Trophoblast cell (in vitro differentiated cells and primary cell): ENCODE measurements at regions not wholly inside any gene's neighbourhood (a gene's known extent, or its start where the extent isn't known, plus 50 kb on each side); places are given as distances from the start of the nearest gene placed in this dataset.

ENCODE experiments used
- DNase-seq, 2 donors: peaks; one replicate each; pipeline ENCODE4 v3.0.0-alpha.2; 2016
- H2AFZ ChIP-seq: 2 replicates; pipeline ENCODE4 v1.6.1; 2013; ENCODE audit warnings: low read length, moderate library complexity, mild to moderate bottlenecking; ENCODE audit not compliant: insufficient read depth, poor library complexity
- H2AK5ac ChIP-seq: 2 replicates; pipeline ENCODE4 v1.6.1; 2013; ENCODE audit warnings: mild to moderate bottlenecking, low read length
- H2BK120ac ChIP-seq: 2 replicates; pipeline ENCODE4 v1.6.1; 2013; ENCODE audit warnings: low read length, mild to moderate bottlenecking, moderate library complexity; ENCODE audit not compliant: insufficient read depth, poor library complexity
- H2BK12ac ChIP-seq: 2 replicates; pipeline ENCODE4 v1.6.1; 2013; ENCODE audit warnings: mild to moderate bottlenecking, low read length, moderate library complexity
- H2BK5ac ChIP-seq: 2 replicates; pipeline ENCODE4 v1.6.1; 2013; ENCODE audit warnings: low read length, low read depth, moderate library complexity, mild to moderate bottlenecking; ENCODE audit not compliant: poor library complexity
- H3K14ac ChIP-seq: 2 replicates; pipeline ENCODE4 v1.6.1; 2013; ENCODE audit warnings: mild to moderate bottlenecking, low read length
- H3K18ac ChIP-seq: 2 replicates; pipeline ENCODE4 v1.6.1; 2013; ENCODE audit warnings: mild to moderate bottlenecking, low read length
- H3K23ac ChIP-seq: 2 replicates; pipeline ENCODE4 v1.6.1; 2013; ENCODE audit warnings: low read length
- H3K27ac ChIP-seq: 2 replicates; pipeline ENCODE4 v1.5.1; 2013; ENCODE audit warnings: low read depth, mild to moderate bottlenecking, inconsistent platforms, low read length, moderate library complexity
- H3K27me3 ChIP-seq: 2 replicates; pipeline ENCODE4 v1.6.1; 2013; ENCODE audit warnings: inconsistent platforms, mild to moderate bottlenecking, low read length, moderate library complexity; ENCODE audit not compliant: insufficient read depth
- H3K36me3 ChIP-seq, 2 experiments: 1 replicate in 1 of 2; 2 replicates in 1 of 2; pipeline ENCODE4 v1.6.1; 2013; ENCODE audit warnings: low read length in 2 of 2, mild to moderate bottlenecking in 2 of 2, moderate library complexity in 1 of 2; ENCODE audit not compliant: insufficient read depth in 2 of 2, control insufficient read depth in 1 of 2
- H3K4ac ChIP-seq: 2 replicates; pipeline ENCODE4 v1.6.1; 2013; ENCODE audit warnings: low read depth, mild to moderate bottlenecking, low read length, moderate library complexity
- H3K4me1 ChIP-seq, 2 experiments: 1 replicate in 1 of 2; 2 replicates in 1 of 2; pipeline ENCODE4 v1.6.1; 2013; ENCODE audit warnings: low read length in 2 of 2, mild to moderate bottlenecking in 2 of 2, moderate library complexity in 1 of 2; ENCODE audit not compliant: insufficient read depth in 2 of 2, control insufficient read depth in 1 of 2
- H3K4me2 ChIP-seq: 2 replicates; pipeline ENCODE4 v1.6.1; 2013; ENCODE audit warnings: inconsistent platforms, mild to moderate bottlenecking, low read length, moderate library complexity
- H3K4me3 ChIP-seq: 2 replicates; pipeline ENCODE4 v1.5.1; 2013; ENCODE audit warnings: mild to moderate bottlenecking, low read depth, low read length, inconsistent platforms
- H3K79me1 ChIP-seq: one replicate; pipeline ENCODE4 v1.6.1; 2013; ENCODE audit warnings: low read length
- H3K79me2 ChIP-seq: 2 replicates; pipeline ENCODE4 v1.6.1; 2013; ENCODE audit warnings: low read length, mild to moderate bottlenecking; ENCODE audit not compliant: control insufficient read depth, insufficient read depth, poor library complexity
- H3K9ac ChIP-seq: 2 replicates; pipeline ENCODE4 v1.6.1; 2013; ENCODE audit warnings: mild to moderate bottlenecking, low read length
- H3K9me3 ChIP-seq: 2 replicates; pipeline ENCODE4 v1.6.1; 2013; ENCODE audit warnings: low read depth, mild to moderate bottlenecking, control low read depth, inconsistent platforms, low read length; ENCODE audit not compliant: insufficient read depth
- H4K12ac ChIP-seq: 2 replicates; pipeline ENCODE4 v1.6.1; 2013; ENCODE audit warnings: low read depth, mild to moderate bottlenecking, low read length, moderate library complexity
- H4K8ac ChIP-seq: 2 replicates; pipeline ENCODE4 v1.6.1; 2013; ENCODE audit warnings: low read depth, mild to moderate bottlenecking, low read length, moderate library complexity
- H4K91ac ChIP-seq: one replicate; pipeline ENCODE4 v1.6.1; 2013; ENCODE audit warnings: low read depth, mild to moderate bottlenecking, low read length, moderate library complexity
- WGBS: extraction: QIAGEN DNeasy Blood & Tissue Kit; methylation state at CpG from one replicate; pipeline ENCODE4 v1.1.7; 2013; ENCODE audit warnings: missing lambda C conversion rate; ENCODE audit not compliant: insufficient read length, insufficient coverage; ENCODE audit errors: extremely low coverage; 5-methylcytosine and 5-hydroxymethylcytosine counted together

DNA sequence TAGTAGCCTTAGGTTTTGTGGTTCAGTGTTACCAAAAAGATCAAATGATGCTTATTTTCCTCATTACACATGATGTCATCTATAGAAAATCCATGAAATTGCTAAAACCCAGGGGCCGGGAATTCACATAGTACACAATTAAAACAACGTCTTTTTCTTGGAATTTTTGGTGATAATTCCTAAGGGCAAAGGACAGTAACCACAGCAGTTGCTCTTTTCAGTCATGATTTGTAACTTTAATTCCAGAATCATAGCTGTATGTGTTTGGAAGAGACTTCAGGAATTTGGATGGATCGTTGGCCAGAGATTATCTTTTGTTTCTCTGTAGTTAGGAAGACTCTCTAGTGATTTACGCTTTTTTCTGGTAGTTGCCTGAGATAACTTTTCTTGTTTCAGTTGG is 748.7 kb downstream of the TLE4 start:
- no peak overlapping the region for H3K4me3 ChIP-seq
- H3K79me2 ChIP-seq: no peaks in the 10 kb centered on the region
- H3K79me1 ChIP-seq: no peaks in the 10 kb centered on the region
- H3K36me3 ChIP-seq: no peaks in the 10 kb centered on the region
- H2AK5ac ChIP-seq: no peak overlapping the region
- no peak overlapping the region for H2BK5ac ChIP-seq
- H3K9ac ChIP-seq: no peak overlapping the region
- H3K4me2 ChIP-seq: no peak overlapping the region
- no peak overlapping the region for H3K27ac ChIP-seq
- no peak overlapping the region for H4K12ac ChIP-seq
- no peaks in the 10 kb centered on the region for H3K4me1 ChIP-seq
- H2BK12ac ChIP-seq: no peak overlapping the region
- no peak for DNase-seq
- no peak overlapping the region for H4K8ac ChIP-seq
- WGBS: no CpG with 5 or more reads among the region's 4 CpGs
- H3K23ac ChIP-seq: no peak overlapping the region
- H3K4ac ChIP-seq: no peak overlapping the region
- no peak overlapping the region for H4K91ac ChIP-seq
- no peaks in the 10 kb centered on the region for H3K9me3 ChIP-seq
- no peaks in the 10 kb centered on the region for H3K27me3 ChIP-seq
- no peak overlapping the region for H2AFZ ChIP-seq
- no peak overlapping the region for H3K14ac ChIP-seq
- no peak overlapping the region for H2BK120ac ChIP-seq
- no peak overlapping the region for H3K18ac ChIP-seq

DNA sequence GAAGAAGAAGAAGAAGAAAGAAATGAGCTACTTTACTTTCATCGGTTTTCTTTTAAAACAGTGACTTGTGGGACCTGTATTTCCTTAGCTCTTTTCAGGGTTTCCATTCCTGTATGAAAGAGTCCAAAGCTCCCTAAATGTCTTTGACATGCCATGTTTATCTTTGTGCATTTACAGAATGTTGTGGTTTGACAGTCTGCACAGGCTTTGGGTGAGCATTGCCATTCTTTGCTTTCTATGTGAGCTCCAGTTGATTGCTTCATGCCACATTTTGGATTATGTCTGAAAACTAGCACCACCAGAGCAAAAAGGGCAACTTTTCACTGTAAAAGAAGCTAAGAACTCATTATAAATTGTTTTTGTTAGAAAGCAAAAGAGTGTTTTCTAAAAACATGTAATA is 733.4 kb downstream of the TLE4 start:
- H3K4me3 ChIP-seq: no peak overlapping the region
- no peaks in the 10 kb centered on the region for H3K36me3 ChIP-seq
- H3K23ac ChIP-seq: no peak overlapping the region
- no CpG with 5 or more reads among the region's 1 CpG for WGBS
- no peak overlapping the region for H2BK5ac ChIP-seq
- no peaks in the 10 kb centered on the region for H3K4me1 ChIP-seq
- no peaks in the 10 kb centered on the region for H3K9me3 ChIP-seq
- H2AK5ac ChIP-seq: no peak overlapping the region
- no peak overlapping the region for H3K9ac ChIP-seq
- H2BK120ac ChIP-seq: no peak overlapping the region
- H3K4ac ChIP-seq: no peak overlapping the region
- H3K4me2 ChIP-seq: no peak overlapping the region
- H3K79me1 ChIP-seq: no peaks in the 10 kb centered on the region
- no peaks in the 10 kb centered on the region for H3K27me3 ChIP-seq
- DNase-seq: no peak
- no peak overlapping the region for H4K8ac ChIP-seq
- no peaks in the 10 kb centered on the region for H3K79me2 ChIP-seq
- no peak overlapping the region for H4K12ac ChIP-seq
- no peak overlapping the region for H3K18ac ChIP-seq
- H2AFZ ChIP-seq: no peak overlapping the region
- no peak overlapping the region for H4K91ac ChIP-seq
- no peak overlapping the region for H3K14ac ChIP-seq
- no peak overlapping the region for H3K27ac ChIP-seq
- no peak overlapping the region for H2BK12ac ChIP-seq

DNA sequence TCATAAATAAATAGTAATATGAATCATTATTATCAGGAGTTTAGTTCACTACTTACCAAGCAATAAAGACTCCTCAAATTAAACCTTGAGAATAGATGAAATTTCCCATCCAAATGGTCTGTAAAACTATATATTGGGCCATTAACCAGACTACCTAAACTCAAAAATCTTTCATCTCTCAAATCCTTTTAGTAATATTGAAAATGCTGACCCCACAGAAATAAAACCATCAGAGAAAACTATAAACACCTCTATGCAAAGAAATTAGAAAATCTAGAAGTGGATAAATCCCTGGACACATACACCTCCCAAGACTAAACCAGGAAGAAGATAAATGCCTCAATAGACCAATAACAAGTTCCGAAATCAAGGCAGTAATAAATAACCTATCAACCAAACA is 723.2 kb downstream of the TLE4 start:
- H3K23ac ChIP-seq: no peak overlapping the region
- no peak overlapping the region for H3K4ac ChIP-seq
- H4K12ac ChIP-seq: no peak overlapping the region
- no peak overlapping the region for H2BK12ac ChIP-seq
- H3K4me3 ChIP-seq: no peak overlapping the region
- no peak overlapping the region for H4K91ac ChIP-seq
- H3K27ac ChIP-seq: no peak overlapping the region
- H3K4me2 ChIP-seq: no peak overlapping the region
- no peak for DNase-seq
- no peak overlapping the region for H2AK5ac ChIP-seq
- no peaks in the 10 kb centered on the region for H3K36me3 ChIP-seq
- H4K8ac ChIP-seq: no peak overlapping the region
- H2AFZ ChIP-seq: no peak overlapping the region
- no peaks in the 10 kb centered on the region for H3K4me1 ChIP-seq
- no peaks in the 10 kb centered on the region for H3K27me3 ChIP-seq
- H3K9ac ChIP-seq: no peak overlapping the region
- H3K79me1 ChIP-seq: no peaks in the 10 kb centered on the region
- H2BK5ac ChIP-seq: no peak overlapping the region
- H3K18ac ChIP-seq: no peak overlapping the region
- no peaks in the 10 kb centered on the region for H3K9me3 ChIP-seq
- H3K79me2 ChIP-seq: no peaks in the 10 kb centered on the region
- no peak overlapping the region for H2BK120ac ChIP-seq
- no CpG with 5 or more reads among the region's 1 CpG for WGBS
- H3K14ac ChIP-seq: no peak overlapping the region

DNA sequence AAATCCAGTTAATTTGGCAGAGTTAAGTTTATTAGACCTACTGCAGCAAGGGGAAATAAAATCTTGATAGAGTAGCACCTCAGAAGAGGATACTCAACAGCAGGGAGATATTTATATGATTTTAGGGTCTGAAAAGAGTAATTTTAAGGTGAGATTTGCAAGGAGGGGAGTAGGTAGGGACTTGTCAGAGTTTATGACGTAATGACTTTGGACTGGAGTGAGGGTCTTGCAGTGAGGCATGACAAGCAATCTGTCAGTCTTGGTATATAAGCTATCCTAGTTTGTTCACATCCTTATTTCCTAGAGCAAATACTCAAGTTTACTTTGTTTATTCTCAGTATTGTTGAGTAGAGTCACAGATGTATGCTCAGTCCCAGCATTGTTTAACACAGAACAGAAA is 722.6 kb downstream of the TLE4 start:
- no peak overlapping the region for H2AFZ ChIP-seq
- H3K79me1 ChIP-seq: no peaks in the 10 kb centered on the region
- no peak overlapping the region for H3K9ac ChIP-seq
- no peaks in the 10 kb centered on the region for H3K36me3 ChIP-seq
- H2BK120ac ChIP-seq: no peak overlapping the region
- H3K18ac ChIP-seq: no peak overlapping the region
- no peaks in the 10 kb centered on the region for H3K4me1 ChIP-seq
- no peak overlapping the region for H4K91ac ChIP-seq
- H2AK5ac ChIP-seq: no peak overlapping the region
- DNase-seq: no peak
- H3K9me3 ChIP-seq: no peaks in the 10 kb centered on the region
- no peak overlapping the region for H3K4me3 ChIP-seq
- no peak overlapping the region for H2BK5ac ChIP-seq
- no peaks in the 10 kb centered on the region for H3K27me3 ChIP-seq
- no peak overlapping the region for H3K4ac ChIP-seq
- H3K4me2 ChIP-seq: no peak overlapping the region
- H4K12ac ChIP-seq: no peak overlapping the region
- H3K14ac ChIP-seq: no peak overlapping the region
- WGBS: no CpG with 5 or more reads among the region's 1 CpG
- H3K27ac ChIP-seq: no peak overlapping the region
- H3K23ac ChIP-seq: no peak overlapping the region
- no peak overlapping the region for H4K8ac ChIP-seq
- no peaks in the 10 kb centered on the region for H3K79me2 ChIP-seq
- H2BK12ac ChIP-seq: no peak overlapping the region
